Trophoblast cell (in vitro differentiated cells and primary cell): ENCODE measurements at regions not wholly inside any gene's neighbourhood (a gene's known extent, or its start where the extent isn't known, plus 50 kb on each side); places are given as distances from the start of the nearest gene placed in this dataset.
A peak's percentile ranks its signal among the peaks of the same experiment; 100 is the strongest.

Source experiments
- DNase-seq, 2 donors: peaks; one replicate each; pipeline ENCODE4 v3.0.0-alpha.2; 2016
- H2AFZ ChIP-seq: 2 replicates; pipeline ENCODE4 v1.6.1; 2013; ENCODE audit warnings: low read length, moderate library complexity, mild to moderate bottlenecking; ENCODE audit not compliant: insufficient read depth, poor library complexity
- H2AK5ac ChIP-seq: 2 replicates; pipeline ENCODE4 v1.6.1; 2013; ENCODE audit warnings: mild to moderate bottlenecking, low read length
- H2BK120ac ChIP-seq: 2 replicates; pipeline ENCODE4 v1.6.1; 2013; ENCODE audit warnings: low read length, mild to moderate bottlenecking, moderate library complexity; ENCODE audit not compliant: insufficient read depth, poor library complexity
- H2BK12ac ChIP-seq: 2 replicates; pipeline ENCODE4 v1.6.1; 2013; ENCODE audit warnings: mild to moderate bottlenecking, low read length, moderate library complexity
- H2BK5ac ChIP-seq: 2 replicates; pipeline ENCODE4 v1.6.1; 2013; ENCODE audit warnings: low read length, low read depth, moderate library complexity, mild to moderate bottlenecking; ENCODE audit not compliant: poor library complexity
- H3K14ac ChIP-seq: 2 replicates; pipeline ENCODE4 v1.6.1; 2013; ENCODE audit warnings: mild to moderate bottlenecking, low read length
- H3K18ac ChIP-seq: 2 replicates; pipeline ENCODE4 v1.6.1; 2013; ENCODE audit warnings: mild to moderate bottlenecking, low read length
- H3K23ac ChIP-seq: 2 replicates; pipeline ENCODE4 v1.6.1; 2013; ENCODE audit warnings: low read length
- H3K27ac ChIP-seq: 2 replicates; pipeline ENCODE4 v1.5.1; 2013; ENCODE audit warnings: low read depth, mild to moderate bottlenecking, inconsistent platforms, low read length, moderate library complexity
- H3K27me3 ChIP-seq: 2 replicates; pipeline ENCODE4 v1.6.1; 2013; ENCODE audit warnings: inconsistent platforms, mild to moderate bottlenecking, low read length, moderate library complexity; ENCODE audit not compliant: insufficient read depth
- H3K36me3 ChIP-seq, 2 experiments: 1 replicate in 1 of 2; 2 replicates in 1 of 2; pipeline ENCODE4 v1.6.1; 2013; ENCODE audit warnings: low read length in 2 of 2, mild to moderate bottlenecking in 2 of 2, moderate library complexity in 1 of 2; ENCODE audit not compliant: insufficient read depth in 2 of 2, control insufficient read depth in 1 of 2
- H3K4ac ChIP-seq: 2 replicates; pipeline ENCODE4 v1.6.1; 2013; ENCODE audit warnings: low read depth, mild to moderate bottlenecking, low read length, moderate library complexity
- H3K4me1 ChIP-seq, 2 experiments: 1 replicate in 1 of 2; 2 replicates in 1 of 2; pipeline ENCODE4 v1.6.1; 2013; ENCODE audit warnings: low read length in 2 of 2, mild to moderate bottlenecking in 2 of 2, moderate library complexity in 1 of 2; ENCODE audit not compliant: insufficient read depth in 2 of 2, control insufficient read depth in 1 of 2
- H3K4me2 ChIP-seq: 2 replicates; pipeline ENCODE4 v1.6.1; 2013; ENCODE audit warnings: inconsistent platforms, mild to moderate bottlenecking, low read length, moderate library complexity
- H3K4me3 ChIP-seq: 2 replicates; pipeline ENCODE4 v1.5.1; 2013; ENCODE audit warnings: mild to moderate bottlenecking, low read depth, low read length, inconsistent platforms
- H3K79me1 ChIP-seq: one replicate; pipeline ENCODE4 v1.6.1; 2013; ENCODE audit warnings: low read length
- H3K79me2 ChIP-seq: 2 replicates; pipeline ENCODE4 v1.6.1; 2013; ENCODE audit warnings: low read length, mild to moderate bottlenecking; ENCODE audit not compliant: control insufficient read depth, insufficient read depth, poor library complexity
- H3K9ac ChIP-seq: 2 replicates; pipeline ENCODE4 v1.6.1; 2013; ENCODE audit warnings: mild to moderate bottlenecking, low read length
- H3K9me3 ChIP-seq: 2 replicates; pipeline ENCODE4 v1.6.1; 2013; ENCODE audit warnings: low read depth, mild to moderate bottlenecking, control low read depth, inconsistent platforms, low read length; ENCODE audit not compliant: insufficient read depth
- H4K12ac ChIP-seq: 2 replicates; pipeline ENCODE4 v1.6.1; 2013; ENCODE audit warnings: low read depth, mild to moderate bottlenecking, low read length, moderate library complexity
- H4K8ac ChIP-seq: 2 replicates; pipeline ENCODE4 v1.6.1; 2013; ENCODE audit warnings: low read depth, mild to moderate bottlenecking, low read length, moderate library complexity
- H4K91ac ChIP-seq: one replicate; pipeline ENCODE4 v1.6.1; 2013; ENCODE audit warnings: low read depth, mild to moderate bottlenecking, low read length, moderate library complexity
- WGBS: extraction: QIAGEN DNeasy Blood & Tissue Kit; methylation state at CpG from one replicate; pipeline ENCODE4 v1.1.7; 2013; ENCODE audit warnings: missing lambda C conversion rate; ENCODE audit not compliant: insufficient read length, insufficient coverage; ENCODE audit errors: extremely low coverage; 5-methylcytosine and 5-hydroxymethylcytosine counted together

DNA sequence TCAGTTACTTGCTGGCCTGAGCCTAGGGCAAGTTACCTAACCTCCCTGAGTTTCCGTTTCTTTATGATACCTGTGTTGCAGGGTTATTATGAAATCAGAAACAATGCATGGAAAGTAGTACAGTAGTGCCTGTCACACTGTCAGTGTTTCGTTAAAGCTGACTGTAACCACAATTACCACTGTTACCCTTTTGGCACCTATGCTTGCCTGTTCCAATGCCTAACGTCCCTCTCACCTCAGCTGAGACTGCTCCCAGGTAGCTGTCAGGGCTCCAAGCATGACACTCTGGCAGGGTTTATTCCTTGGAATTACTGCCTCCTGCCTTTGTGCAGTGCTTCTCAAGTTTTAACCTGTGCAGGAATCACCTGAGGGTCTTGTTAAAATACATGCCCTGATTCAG is 135.2 kb upstream of the RBMS1 start:
- Histone ChIP-seq H3K4me3 (no peak overlapping the region), H3K27me3 (no peaks in the 10 kb centered on the region), H3K23ac (no peak overlapping the region), H3K9ac (no peak overlapping the region), H3K14ac (no peak overlapping the region), H3K79me2 (no peaks in the 10 kb centered on the region), H3K9me3 (no peaks in the 10 kb centered on the region), H2AK5ac (no peak overlapping the region), H4K12ac (no peak overlapping the region), H3K4me2 (no peak overlapping the region), H3K79me1 (no peaks in the 10 kb centered on the region), H4K91ac (no peak overlapping the region), H3K18ac (no peak overlapping the region), H3K4ac (no peak overlapping the region), H2BK5ac (no peak overlapping the region), H4K8ac (no peak overlapping the region), H2BK120ac (no peak overlapping the region), H3K4me1 (peaks cover 0 to 4% of the 10 kb centered on the region in 2 experiments), H2AFZ (no peak overlapping the region), H3K36me3 (no peaks in the 10 kb centered on the region), H2BK12ac (no peak overlapping the region), H3K27ac (no peak overlapping the region)
- WGBS, result no CpG with 5 or more reads among the region's 3 CpGs
- DNase-seq, result peak in 1 of 2 donors; percentile 23

DNA sequence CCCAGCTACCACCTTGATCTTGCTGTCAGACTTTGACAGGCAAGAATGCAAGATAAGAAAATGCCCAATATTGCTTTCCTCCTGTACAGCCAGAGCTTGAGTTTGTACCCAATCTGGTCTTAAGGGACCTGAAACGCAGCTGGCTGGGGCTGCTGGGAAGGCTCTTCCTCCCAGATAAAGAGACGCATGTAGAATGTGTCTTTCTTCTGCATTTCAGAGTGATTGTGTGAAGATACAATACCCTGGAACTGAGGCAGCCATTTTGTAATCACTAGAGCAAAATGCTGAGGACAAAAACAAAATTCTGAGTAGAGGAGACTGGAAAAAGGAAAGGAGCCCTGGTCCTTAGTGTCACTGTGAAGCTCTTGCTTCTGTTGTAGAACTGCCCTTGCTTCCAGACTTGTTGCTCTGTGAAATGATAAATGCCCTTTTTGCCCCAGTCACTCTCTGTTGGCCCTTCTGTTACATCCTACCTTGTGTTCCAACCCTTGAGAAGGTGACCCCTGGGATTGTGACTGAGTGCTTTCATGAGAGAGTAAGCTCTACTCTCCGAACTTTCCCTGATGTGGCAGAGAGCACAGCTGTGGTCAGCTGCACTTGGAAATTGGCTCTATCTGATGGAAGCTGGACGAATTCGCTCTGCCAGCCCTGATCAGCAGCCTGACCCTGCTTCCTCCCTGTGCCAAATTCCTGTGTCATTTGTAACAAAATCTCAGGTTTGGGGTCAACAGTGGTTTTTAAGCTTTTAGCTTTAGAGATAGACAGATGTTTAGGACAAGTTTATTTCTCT is 137.4 kb upstream of the RBMS1 start:
- H3K36me3 ChIP-seq, result no peaks in the 10 kb centered on the region
- H2BK12ac ChIP-seq, result no peak overlapping the region
- no peak overlapping the region for H3K23ac ChIP-seq
- no peak overlapping the region for H4K8ac ChIP-seq
- no peak overlapping the region for H2BK120ac ChIP-seq
- WGBS, result no CpG with 5 or more reads among the region's 5 CpGs
- no peak overlapping the region for H3K9ac ChIP-seq
- no peak overlapping the region for H3K4me2 ChIP-seq
- H2AK5ac ChIP-seq, result no peak overlapping the region
- H3K9me3 ChIP-seq, result no peaks in the 10 kb centered on the region
- H3K4ac ChIP-seq, result no peak overlapping the region
- no peak for DNase-seq
- no peaks in the 10 kb centered on the region for H3K79me1 ChIP-seq
- peak overlapping the region; percentile 30 for H2AFZ ChIP-seq
- H2BK5ac ChIP-seq, result no peak overlapping the region
- H3K14ac ChIP-seq, result no peak overlapping the region
- no peak overlapping the region for H3K27ac ChIP-seq
- H4K91ac ChIP-seq, result no peak overlapping the region
- H4K12ac ChIP-seq, result no peak overlapping the region
- no peak overlapping the region for H3K4me3 ChIP-seq
- H3K79me2 ChIP-seq, result no peaks in the 10 kb centered on the region
- H3K27me3 ChIP-seq, result no peaks in the 10 kb centered on the region
- H3K4me1 ChIP-seq, result peaks cover 3 to 7% of the 10 kb centered on the region in 2 experiments
- H3K18ac ChIP-seq, result no peak overlapping the region

DNA sequence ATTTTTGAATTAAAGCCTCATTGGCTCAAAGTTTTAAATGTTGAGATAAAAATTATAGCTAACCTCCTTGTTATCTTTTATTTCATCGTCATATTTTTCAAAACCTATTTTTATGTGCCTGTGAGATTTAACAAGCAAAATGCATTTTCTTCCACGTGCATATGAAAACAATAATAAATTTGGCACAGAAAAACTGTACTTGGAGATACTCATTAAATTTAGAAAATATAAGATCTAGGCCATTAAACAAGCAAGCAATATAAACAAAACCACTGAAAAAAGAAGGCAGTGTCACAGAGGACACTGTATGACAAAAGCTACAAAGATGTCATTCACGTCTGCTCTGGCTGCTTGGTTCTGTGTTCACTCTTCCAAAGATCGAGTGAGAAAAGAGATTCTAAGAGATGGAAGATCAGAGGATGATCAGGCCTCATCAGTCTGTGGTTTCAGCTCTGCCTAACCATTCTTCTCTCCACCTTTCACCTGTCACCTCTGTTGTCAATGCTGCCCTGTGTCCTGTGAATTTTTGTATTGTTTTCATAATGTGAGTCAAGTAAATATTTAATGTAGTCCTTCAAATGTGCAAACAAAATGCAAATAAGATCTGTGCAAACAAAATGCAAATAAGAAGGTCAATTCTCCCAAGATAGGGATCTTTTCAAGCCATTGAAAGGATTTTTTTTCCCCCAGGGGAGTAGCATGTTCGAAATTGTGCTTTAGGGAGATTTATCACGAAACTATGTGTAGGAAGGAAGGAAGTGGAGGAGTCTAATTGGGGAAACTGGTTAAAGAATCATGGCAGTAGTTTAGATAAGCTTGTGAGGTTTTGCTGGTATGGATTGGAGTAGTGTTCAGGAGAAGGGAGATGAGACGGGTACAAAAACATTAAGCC is 138.7 kb upstream of the RBMS1 start:
- Histone ChIP-seq H3K27ac (no peak overlapping the region), H2AK5ac (no peak overlapping the region), H3K79me2 (no peaks in the 10 kb centered on the region), H2BK12ac (no peak overlapping the region), H2AFZ (no peak overlapping the region), H2BK5ac (no peak overlapping the region), H2BK120ac (no peak overlapping the region), H3K36me3 (no peaks in the 10 kb centered on the region), H3K23ac (no peak overlapping the region), H3K4me1 (peaks cover 3 to 7% of the 10 kb centered on the region in 2 experiments), H4K12ac (no peak overlapping the region), H3K9ac (no peak overlapping the region), H4K8ac (no peak overlapping the region), H3K14ac (no peak overlapping the region), H4K91ac (no peak overlapping the region), H3K18ac (no peak overlapping the region), H3K4me3 (no peak overlapping the region), H3K27me3 (no peaks in the 10 kb centered on the region), H3K4me2 (no peak overlapping the region), H3K4ac (no peak overlapping the region), H3K79me1 (no peaks in the 10 kb centered on the region), H3K9me3 (no peaks in the 10 kb centered on the region)
- no CpG with 5 or more reads among the region's 7 CpGs for WGBS
- peak in 1 of 2 donors; percentile 45 for DNase-seq

DNA sequence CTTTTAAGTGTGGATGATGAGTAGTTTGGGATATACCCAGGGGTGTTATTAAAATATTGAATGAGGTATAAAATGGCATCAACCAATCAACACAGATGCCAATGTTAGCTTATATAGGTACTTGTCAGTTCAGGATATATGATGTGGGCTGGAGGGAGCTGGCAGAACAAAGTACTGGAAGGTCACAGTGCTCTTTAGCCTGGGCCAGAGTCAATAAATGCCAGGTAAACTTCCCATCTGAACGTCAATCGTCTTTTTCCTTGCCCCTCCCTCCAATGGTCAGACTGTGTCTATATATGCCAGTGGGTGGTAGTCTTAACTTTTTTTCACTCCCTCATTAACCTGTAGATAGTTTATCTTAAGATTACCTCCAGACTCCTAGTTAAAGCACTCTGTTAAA is 140.8 kb upstream of the RBMS1 start:
- Histone ChIP-seq H3K9me3 (no peaks in the 10 kb centered on the region), H2AFZ (no peak overlapping the region), H3K36me3 (no peaks in the 10 kb centered on the region), H3K4me1 (peaks cover 3 to 7% of the 10 kb centered on the region in 2 experiments), H2AK5ac (no peak overlapping the region), H3K79me2 (no peaks in the 10 kb centered on the region), H3K27me3 (no peaks in the 10 kb centered on the region), H3K14ac (no peak overlapping the region), H2BK12ac (no peak overlapping the region), H3K79me1 (no peaks in the 10 kb centered on the region), H3K4me2 (no peak overlapping the region), H3K4me3 (no peak overlapping the region), H3K18ac (no peak overlapping the region), H4K8ac (no peak overlapping the region), H3K27ac (no peak overlapping the region), H2BK5ac (no peak overlapping the region), H2BK120ac (no peak overlapping the region), H4K12ac (no peak overlapping the region), H4K91ac (no peak overlapping the region), H3K23ac (no peak overlapping the region), H3K4ac (no peak overlapping the region), H3K9ac (no peak overlapping the region)
- DNase-seq, result no peak
- no CpG with 5 or more reads among the region's 2 CpGs for WGBS
